ENCODE measurements at regions not wholly inside any gene's neighbourhood (a gene's known extent, or its start where the extent isn't known, plus 50 kb on each side); places are given as distances from the start of the nearest gene placed in this dataset.
"Not testable (repeated sequence)": the region's sequence is repeated elsewhere in the genome, so short reads cannot be mapped to it uniquely, and the experiment has no call there.

GRCh38 chrX:7385131-7385530, 237.2 kb upstream of the PUDP start:
- no peak for DNase-seq (ENCODE audit: low read depth)

GRCh38 chrX:7378406-7378805, 230.5 kb upstream of the PUDP start:
- DNase-seq (ENCODE audit: low read depth), result no peak

- peak; percentile 25 for DNase-seq (ENCODE audit: low read depth)
These were observed 225.0 kb upstream of the PUDP start for GRCh38 chrX:7372825-7373525.

- DNase-seq (ENCODE audit: low read depth), result no peak
These were observed 214.2 kb upstream of the PUDP start for GRCh38 chrX:7362111-7362510.

GRCh38 chrX:7351926-7352325, 204.0 kb upstream of the PUDP start:
- no peak for DNase-seq (ENCODE audit: low read depth)

GRCh38 chrX:7347465-7347864, 199.5 kb upstream of the PUDP start:
- no peak for DNase-seq (ENCODE audit: low read depth)

GRCh38 chrX:7346021-7346420, 198.1 kb upstream of the PUDP start:
- no peak for DNase-seq (ENCODE audit: low read depth)

GRCh38 chrX:7343181-7343580, 195.2 kb upstream of the PUDP start:
- no peak for DNase-seq (ENCODE audit: low read depth)

- DNase-seq (ENCODE audit: low read depth), result not testable (repeated sequence)
These were observed 187.9 kb upstream of the PUDP start for GRCh38 chrX:7335816-7336362.

- DNase-seq (ENCODE audit: low read depth), result peak; percentile 16
These were observed 186.4 kb upstream of the PUDP start for GRCh38 chrX:7334253-7334935.

GRCh38 chrX:7330971-7331746, 183.2 kb upstream of the PUDP start:
- peak; percentile 6 for DNase-seq (ENCODE audit: low read depth)

GRCh38 chrX:7330556-7330955, 182.6 kb upstream of the PUDP start:
- no peak for DNase-seq (ENCODE audit: low read depth)

GRCh38 chrX:7318661-7319060, 170.7 kb upstream of the PUDP start:
- DNase-seq (ENCODE audit: low read depth), result no peak

- no peak for DNase-seq (ENCODE audit: low read depth)
These were observed 170.3 kb upstream of the PUDP start for GRCh38 chrX:7318241-7318640.

GRCh38 chrX:7316887-7317286, 168.9 kb upstream of the PUDP start:
- no peak for DNase-seq (ENCODE audit: low read depth)

GRCh38 chrX:7316280-7316679, 168.3 kb upstream of the PUDP start:
- no peak for DNase-seq (ENCODE audit: low read depth)

- no peak for DNase-seq (ENCODE audit: low read depth)
These were observed 166.5 kb upstream of the PUDP start for GRCh38 chrX:7314425-7314824.

GRCh38 chrX:7307720-7308119, 159.8 kb upstream of the PUDP start:
- no peak for DNase-seq (ENCODE audit: low read depth)

- no peak for DNase-seq (ENCODE audit: low read depth)
These were observed 146.5 kb upstream of the PUDP start for GRCh38 chrX:7294483-7294882.

- DNase-seq (ENCODE audit: low read depth), result no peak
These were observed 138.3 kb upstream of the PUDP start for GRCh38 chrX:7286168-7286837.

GRCh38 chrX:7285765-7286164, 137.8 kb upstream of the PUDP start:
- DNase-seq (ENCODE audit: low read depth), result no peak

GRCh38 chrX:7283741-7284140, 135.8 kb upstream of the PUDP start:
- DNase-seq (ENCODE audit: low read depth), result no peak
